ENCODE measurements at regions not wholly inside any gene's neighbourhood (a gene's known extent, or its start where the extent isn't known, plus 50 kb on each side); places are given as distances from the start of the nearest gene placed in this dataset.

DNA sequence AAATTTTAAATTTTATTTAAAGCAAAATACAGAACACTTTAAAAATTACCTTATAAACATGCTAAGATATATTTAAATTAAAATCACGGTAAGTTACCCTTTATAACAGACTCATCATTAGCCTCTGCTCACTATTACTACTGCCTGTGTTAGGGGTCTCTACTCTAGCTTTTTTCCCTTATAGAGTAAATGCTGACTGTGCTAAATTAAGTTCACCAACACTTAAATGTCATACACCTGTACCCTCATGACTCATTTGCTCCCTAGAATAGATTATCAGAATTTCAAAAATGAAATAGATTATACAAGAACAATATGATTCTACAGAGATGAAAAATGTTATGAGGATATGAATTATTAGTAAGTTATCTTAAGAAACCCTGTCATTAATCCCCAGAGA lies 131.1 kb upstream of the INPP4B start:
- TF ChIP-seq POLR2A (IDR thresholded peaks at IDR 0.05), result no peak
- TF ChIP-seq, protein P1, sequence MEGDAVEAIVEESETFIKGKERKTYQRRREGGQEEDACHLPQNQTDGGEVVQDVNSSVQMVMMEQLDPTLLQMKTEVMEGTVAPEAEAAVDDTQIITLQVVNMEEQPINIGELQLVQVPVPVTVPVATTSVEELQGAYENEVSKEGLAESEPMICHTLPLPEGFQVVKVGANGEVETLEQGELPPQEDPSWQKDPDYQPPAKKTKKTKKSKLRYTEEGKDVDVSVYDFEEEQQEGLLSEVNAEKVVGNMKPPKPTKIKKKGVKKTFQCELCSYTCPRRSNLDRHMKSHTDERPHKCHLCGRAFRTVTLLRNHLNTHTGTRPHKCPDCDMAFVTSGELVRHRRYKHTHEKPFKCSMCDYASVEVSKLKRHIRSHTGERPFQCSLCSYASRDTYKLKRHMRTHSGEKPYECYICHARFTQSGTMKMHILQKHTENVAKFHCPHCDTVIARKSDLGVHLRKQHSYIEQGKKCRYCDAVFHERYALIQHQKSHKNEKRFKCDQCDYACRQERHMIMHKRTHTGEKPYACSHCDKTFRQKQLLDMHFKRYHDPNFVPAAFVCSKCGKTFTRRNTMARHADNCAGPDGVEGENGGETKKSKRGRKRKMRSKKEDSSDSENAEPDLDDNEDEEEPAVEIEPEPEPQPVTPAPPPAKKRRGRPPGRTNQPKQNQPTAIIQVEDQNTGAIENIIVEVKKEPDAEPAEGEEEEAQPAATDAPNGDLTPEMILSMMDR (IDR thresholded peaks at IDR 0.05), result no peak
